ENCODE measurements at regions not wholly inside any gene's neighbourhood (a gene's known extent, or its start where the extent isn't known, plus 50 kb on each side); places are given as distances from the start of the nearest gene placed in this dataset.

DNA sequence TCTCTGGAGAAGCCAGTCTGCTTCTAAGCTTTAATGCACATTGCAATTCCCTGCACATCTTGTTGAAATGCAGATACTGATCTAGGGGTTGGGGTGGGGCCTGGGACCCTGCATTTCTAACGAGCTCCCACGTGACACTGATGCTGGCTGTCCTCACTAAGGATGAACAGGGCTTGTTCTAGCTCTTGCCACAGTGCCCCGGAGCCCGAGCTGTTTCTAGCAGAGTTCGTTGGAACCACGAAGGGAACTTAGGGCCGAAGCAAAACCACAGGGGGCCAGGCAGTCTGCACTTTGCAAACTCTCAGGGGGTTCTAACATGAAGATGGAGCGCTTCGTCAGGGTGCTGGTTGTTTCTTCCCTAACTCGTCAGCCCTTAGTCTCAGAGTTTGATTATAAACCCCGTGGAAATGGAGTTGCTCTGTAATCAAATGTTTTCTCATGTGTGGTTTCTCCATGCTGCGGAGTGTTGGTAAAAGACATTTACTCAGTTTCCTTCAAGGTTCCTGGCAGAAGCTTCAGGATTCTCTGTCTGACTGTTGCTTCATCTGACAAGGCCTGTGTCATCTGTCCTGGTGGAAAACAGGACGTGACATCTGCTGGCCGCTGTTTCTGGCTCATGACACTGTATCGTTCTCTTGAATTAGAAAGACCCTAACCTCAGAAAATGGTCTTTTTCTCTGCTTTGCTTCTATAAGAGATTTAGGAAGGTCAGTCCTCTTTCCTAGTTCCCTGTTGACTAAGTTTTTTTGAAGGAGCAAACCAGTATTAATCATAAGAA, 221.5 kb downstream of the TEX29 start:
- DNase-seq (ENCODE audit: low read depth) = no peak
- H3K4me3 ChIP-seq (ENCODE audit: control insufficient read depth, low read depth, low read length) = no peak overlapping the region
- TF ChIP-seq, protein P1, sequence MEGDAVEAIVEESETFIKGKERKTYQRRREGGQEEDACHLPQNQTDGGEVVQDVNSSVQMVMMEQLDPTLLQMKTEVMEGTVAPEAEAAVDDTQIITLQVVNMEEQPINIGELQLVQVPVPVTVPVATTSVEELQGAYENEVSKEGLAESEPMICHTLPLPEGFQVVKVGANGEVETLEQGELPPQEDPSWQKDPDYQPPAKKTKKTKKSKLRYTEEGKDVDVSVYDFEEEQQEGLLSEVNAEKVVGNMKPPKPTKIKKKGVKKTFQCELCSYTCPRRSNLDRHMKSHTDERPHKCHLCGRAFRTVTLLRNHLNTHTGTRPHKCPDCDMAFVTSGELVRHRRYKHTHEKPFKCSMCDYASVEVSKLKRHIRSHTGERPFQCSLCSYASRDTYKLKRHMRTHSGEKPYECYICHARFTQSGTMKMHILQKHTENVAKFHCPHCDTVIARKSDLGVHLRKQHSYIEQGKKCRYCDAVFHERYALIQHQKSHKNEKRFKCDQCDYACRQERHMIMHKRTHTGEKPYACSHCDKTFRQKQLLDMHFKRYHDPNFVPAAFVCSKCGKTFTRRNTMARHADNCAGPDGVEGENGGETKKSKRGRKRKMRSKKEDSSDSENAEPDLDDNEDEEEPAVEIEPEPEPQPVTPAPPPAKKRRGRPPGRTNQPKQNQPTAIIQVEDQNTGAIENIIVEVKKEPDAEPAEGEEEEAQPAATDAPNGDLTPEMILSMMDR (IDR thresholded peaks at IDR 0.05; ENCODE audit: control insufficient read depth, insufficient read depth, low read depth, low read length, missing control alignments) = no peak

DNA sequence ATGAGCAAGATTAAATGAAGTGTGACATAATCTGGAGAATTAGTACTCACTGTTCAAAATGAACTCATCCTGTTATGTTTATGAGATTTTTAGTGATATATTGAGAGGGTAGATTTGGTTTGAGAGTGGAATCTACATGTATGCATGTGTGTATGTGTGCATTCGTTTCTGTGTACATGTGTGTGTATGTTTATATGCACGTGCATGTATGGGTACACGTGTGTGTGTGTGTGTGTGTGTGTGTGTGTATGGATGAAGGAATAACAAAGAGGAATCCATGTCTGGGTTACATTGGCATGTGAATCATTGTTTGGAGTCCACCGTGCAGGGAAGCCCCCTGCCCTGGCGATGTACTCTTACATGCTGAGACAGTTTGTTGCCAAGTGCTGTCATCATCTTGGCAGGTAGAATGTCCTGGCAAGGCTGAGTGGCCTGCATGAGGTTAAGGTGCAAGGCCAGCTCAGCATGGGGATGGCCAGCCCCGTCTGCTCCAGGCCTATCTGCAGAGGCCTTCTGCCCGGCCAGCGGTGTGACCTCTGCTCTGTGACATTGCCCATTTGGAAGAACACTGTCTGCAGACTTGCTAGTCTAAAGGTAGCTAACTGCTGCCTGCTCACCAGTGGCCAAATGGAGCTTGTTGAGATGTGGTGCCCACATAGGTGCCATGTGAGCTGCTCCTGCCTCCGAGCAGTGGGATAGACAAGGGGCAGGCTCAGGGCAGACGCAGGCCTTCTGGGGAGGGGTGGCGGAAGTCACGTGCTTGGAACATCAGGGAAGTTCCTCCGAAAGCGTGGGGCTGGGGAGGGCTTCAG, 222.3 kb downstream of the TEX29 start:
- no peak overlapping the region for H3K4me3 ChIP-seq (ENCODE audit: control insufficient read depth, low read depth, low read length)
- TF ChIP-seq, protein P1 (IDR thresholded peaks at IDR 0.05; ENCODE audit: control insufficient read depth, insufficient read depth, low read depth, low read length, missing control alignments) = no peak
- no peak for DNase-seq (ENCODE audit: low read depth)

DNA sequence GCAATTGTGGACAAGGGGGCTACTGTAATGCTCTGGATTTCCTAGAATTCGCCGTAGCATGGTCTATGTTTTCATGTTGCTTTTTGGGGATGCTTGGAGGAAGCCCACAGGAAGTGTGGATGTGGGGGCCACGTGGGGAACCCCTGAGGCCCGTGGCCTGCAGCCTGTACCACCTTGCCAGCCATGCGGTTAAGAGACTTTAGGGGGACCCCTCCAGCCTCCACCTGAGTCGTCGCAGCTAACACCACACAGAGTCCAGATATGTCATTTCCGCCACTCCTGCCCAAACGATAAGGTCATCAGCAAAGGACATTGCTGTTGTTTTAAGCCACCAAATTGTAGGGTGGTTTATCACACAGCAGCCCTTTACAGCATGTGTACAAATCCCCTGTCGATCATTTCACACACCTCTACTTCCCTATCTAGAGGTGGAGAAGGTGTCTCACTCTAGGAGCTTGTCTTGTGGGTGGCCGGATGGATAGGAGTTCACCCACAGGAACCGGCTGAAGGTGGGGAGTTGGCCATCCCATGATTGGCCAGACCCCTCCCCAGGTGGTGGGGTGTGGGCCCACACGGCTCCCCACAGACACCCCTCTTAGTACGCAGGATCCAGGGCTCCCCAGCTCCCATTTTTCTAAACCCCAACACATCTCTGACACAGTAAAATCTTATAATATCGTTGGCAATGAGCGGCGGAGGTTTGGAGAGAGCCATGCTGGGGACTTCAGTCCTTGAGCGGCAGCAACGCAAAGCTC, 226.7 kb downstream of the TEX29 start:
- TF ChIP-seq, protein P1 (IDR thresholded peaks at IDR 0.05; ENCODE audit: control insufficient read depth, insufficient read depth, low read depth, low read length, missing control alignments) = no peak
- no peak for DNase-seq (ENCODE audit: low read depth)
- no peak overlapping the region for H3K4me3 ChIP-seq (ENCODE audit: control insufficient read depth, low read depth, low read length)

DNA sequence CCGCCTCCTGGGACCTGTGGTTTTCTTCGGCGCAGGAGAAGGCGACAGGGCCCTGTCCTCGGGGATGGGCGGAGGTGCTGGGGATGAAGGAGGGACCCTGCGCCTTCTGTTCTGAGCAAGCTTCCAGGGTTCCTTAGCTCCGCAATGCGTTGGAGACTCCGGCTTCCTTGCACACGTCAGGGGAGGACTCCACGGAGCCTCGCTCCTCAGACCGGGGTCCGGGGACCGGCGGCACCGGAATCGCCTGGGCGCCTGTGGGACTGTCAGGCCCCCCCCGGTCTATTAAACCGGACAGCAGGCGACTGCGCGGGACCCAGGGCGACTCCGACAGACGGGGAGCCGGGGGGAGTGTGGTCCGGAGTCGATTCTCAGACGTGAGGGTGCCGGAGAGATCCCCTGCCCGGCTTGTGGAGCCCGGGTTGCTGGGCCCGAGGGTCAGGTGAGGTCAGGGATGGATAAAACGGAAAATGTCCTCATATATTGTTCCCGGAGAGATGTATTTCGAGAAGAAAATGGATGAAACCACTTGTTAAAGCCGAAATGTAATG, 227.4 kb downstream of the TEX29 start:
- TF ChIP-seq, protein P1 (IDR thresholded peaks at IDR 0.05; ENCODE audit: control insufficient read depth, insufficient read depth, low read depth, low read length, missing control alignments) = no peak
- DNase-seq (ENCODE audit: low read depth) = no peak
- H3K4me3 ChIP-seq (ENCODE audit: control insufficient read depth, low read depth, low read length) = no peak overlapping the region

DNA sequence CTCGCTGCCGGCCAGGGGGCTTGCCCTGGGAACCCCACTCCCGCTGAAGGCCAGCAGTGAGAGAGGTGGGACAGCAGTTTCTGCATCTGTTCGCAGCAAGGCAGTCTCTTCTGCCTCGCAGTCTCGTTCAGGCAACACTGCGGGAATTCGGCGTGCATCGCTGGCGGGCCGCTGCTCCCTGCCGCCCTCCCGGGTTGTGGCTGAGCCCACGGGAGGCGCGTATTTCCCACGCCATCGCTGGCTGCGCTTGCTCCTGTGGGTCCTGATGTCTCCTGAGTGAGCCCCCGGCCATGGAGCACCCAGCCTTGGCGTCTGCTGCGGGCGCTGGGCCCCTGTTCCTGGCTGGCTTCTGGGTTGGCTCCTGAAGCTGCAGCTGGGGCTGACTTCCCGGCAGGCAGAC, 227.9 kb downstream of the TEX29 start:
- DNase-seq (ENCODE audit: low read depth) = no peak
- H3K4me3 ChIP-seq (ENCODE audit: control insufficient read depth, low read depth, low read length) = no peak overlapping the region
- TF ChIP-seq, protein P1 (IDR thresholded peaks at IDR 0.05; ENCODE audit: control insufficient read depth, insufficient read depth, low read depth, low read length, missing control alignments) = no peak

DNA sequence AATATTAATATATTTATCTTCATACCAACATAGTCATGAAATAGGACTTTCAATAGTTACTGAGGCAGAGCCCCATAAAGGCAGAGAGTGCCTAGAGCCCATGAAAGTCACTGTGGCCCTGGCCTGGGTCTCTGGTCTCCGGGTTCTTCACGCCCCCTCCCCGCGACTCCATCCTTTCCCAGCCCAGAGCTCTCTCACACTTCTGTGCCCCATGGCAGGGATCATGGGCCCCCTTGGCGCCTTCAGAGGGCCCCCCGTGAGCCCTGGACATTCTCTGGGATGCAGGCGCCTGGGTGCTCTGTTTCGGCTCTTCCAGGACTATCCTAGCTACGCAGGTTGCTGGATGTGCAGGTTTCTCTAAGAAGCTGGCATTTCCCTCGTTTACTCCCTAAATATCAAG, 228.4 kb downstream of the TEX29 start:
- no peak overlapping the region for H3K4me3 ChIP-seq (ENCODE audit: control insufficient read depth, low read depth, low read length)
- TF ChIP-seq, protein P1 (IDR thresholded peaks at IDR 0.05; ENCODE audit: control insufficient read depth, insufficient read depth, low read depth, low read length, missing control alignments) = no peak
- no peak for DNase-seq (ENCODE audit: low read depth)

Measured in AG09309 (cell line).